ENCODE measurements at regions not wholly inside any gene's neighbourhood (a gene's known extent, or its start where the extent isn't known, plus 50 kb on each side); places are given as distances from the start of the nearest gene placed in this dataset.

DNA sequence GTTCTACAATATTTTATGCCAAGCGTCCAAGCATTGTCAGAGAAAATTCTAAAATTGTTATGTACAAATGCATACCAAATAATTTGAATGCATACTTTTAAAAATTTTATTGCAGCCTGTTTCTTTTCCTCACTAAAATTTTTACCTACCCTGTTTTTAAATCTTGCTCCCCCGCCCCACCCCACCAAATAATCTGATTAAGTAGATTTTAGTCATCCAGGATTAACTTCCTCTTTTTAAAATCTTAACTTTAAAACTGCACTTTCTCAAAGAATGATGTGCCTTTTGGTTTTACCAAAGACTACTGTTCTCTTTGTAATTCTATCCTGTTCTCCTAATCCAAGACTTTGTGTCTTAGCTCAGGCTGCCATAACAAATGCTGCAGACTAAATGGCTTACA lies 269.4 kb upstream of the FN1 start (continued):
- TF ChIP-seq, protein P1, sequence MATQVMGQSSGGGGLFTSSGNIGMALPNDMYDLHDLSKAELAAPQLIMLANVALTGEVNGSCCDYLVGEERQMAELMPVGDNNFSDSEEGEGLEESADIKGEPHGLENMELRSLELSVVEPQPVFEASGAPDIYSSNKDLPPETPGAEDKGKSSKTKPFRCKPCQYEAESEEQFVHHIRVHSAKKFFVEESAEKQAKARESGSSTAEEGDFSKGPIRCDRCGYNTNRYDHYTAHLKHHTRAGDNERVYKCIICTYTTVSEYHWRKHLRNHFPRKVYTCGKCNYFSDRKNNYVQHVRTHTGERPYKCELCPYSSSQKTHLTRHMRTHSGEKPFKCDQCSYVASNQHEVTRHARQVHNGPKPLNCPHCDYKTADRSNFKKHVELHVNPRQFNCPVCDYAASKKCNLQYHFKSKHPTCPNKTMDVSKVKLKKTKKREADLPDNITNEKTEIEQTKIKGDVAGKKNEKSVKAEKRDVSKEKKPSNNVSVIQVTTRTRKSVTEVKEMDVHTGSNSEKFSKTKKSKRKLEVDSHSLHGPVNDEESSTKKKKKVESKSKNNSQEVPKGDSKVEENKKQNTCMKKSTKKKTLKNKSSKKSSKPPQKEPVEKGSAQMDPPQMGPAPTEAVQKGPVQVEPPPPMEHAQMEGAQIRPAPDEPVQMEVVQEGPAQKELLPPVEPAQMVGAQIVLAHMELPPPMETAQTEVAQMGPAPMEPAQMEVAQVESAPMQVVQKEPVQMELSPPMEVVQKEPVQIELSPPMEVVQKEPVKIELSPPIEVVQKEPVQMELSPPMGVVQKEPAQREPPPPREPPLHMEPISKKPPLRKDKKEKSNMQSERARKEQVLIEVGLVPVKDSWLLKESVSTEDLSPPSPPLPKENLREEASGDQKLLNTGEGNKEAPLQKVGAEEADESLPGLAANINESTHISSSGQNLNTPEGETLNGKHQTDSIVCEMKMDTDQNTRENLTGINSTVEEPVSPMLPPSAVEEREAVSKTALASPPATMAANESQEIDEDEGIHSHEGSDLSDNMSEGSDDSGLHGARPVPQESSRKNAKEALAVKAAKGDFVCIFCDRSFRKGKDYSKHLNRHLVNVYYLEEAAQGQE (IDR thresholded peaks at IDR 0.05; ENCODE audit: borderline replicate concordance): no peak
- TF ChIP-seq SMC3 (conservative IDR thresholded peaks at IDR 0.05; ENCODE audit: poor library complexity): no peak
- no peak for TF ChIP-seq RAD21 (conservative IDR thresholded peaks at IDR 0.05)

DNA sequence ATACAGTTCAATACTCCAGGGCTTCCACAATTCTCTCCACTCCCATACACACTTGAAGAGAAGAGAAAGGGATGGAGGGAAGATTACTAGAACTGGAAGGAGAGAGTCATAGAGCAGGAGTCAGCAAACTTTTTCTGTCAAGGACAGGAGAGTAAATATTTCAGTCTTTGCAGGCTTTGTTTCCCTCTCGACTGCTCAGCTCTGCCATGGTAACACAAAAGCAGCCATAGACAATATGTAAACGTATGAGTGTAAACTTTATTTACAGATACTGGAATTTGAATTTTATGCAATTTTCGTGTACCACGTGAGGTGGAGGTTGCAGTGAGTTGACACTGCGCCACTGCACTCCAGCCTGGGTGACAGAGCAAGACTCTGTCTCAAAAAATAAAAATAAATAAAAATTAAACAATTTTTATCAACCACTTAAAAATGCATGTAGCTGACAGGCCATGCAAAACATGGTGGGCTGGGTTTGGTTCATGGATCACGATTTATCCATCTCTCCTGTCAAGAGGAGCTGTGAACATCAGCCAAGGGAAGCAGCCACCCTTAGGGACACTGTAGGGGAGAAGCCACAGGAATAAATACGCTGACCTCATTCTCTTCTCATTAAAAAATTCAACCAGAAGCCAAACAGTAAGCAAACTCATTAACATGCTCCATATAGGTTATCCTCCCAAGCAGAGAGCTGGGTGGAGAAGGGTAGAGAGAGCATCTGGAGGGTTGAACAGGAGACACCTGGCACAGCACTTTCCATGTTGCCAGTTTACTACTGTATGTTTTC lies 266.4 kb upstream of the FN1 start:
- Histone ChIP-seq H3K4me2 (ENCODE audit: low read length) (no peak overlapping the region), H3K9ac (ENCODE audit: low read length) (no peak overlapping the region), H3K27me3 (ENCODE audit: insufficient read depth, low read depth, low read length) (no peaks in the 10 kb centered on the region), H2AFZ (ENCODE audit: low read depth, low read length) (no peak overlapping the region), H4K20me1 (ENCODE audit: insufficient read depth) (no peaks in the 10 kb centered on the region), H3K27ac (ENCODE audit: low read length) (no peak overlapping the region), H3K4me3 (ENCODE audit: low read length) (no peak overlapping the region), H3K9me3 (ENCODE audit: low read length) (no peaks in the 10 kb centered on the region), H3K79me2 (replicated peaks; ENCODE audit: insufficient read depth, low read length) (no peaks in the 10 kb centered on the region), H3K36me3 (ENCODE audit: insufficient read depth, low read length) (no peaks in the 10 kb centered on the region), H3K9me2 (ENCODE audit: insufficient read depth, low read length) (no peaks in the 10 kb centered on the region), H3F3A (ENCODE audit: insufficient read depth, low read length, poor library complexity, severe bottlenecking) (no peaks in the 10 kb centered on the region)
- TF ChIP-seq, protein P2, sequence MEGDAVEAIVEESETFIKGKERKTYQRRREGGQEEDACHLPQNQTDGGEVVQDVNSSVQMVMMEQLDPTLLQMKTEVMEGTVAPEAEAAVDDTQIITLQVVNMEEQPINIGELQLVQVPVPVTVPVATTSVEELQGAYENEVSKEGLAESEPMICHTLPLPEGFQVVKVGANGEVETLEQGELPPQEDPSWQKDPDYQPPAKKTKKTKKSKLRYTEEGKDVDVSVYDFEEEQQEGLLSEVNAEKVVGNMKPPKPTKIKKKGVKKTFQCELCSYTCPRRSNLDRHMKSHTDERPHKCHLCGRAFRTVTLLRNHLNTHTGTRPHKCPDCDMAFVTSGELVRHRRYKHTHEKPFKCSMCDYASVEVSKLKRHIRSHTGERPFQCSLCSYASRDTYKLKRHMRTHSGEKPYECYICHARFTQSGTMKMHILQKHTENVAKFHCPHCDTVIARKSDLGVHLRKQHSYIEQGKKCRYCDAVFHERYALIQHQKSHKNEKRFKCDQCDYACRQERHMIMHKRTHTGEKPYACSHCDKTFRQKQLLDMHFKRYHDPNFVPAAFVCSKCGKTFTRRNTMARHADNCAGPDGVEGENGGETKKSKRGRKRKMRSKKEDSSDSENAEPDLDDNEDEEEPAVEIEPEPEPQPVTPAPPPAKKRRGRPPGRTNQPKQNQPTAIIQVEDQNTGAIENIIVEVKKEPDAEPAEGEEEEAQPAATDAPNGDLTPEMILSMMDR (IDR thresholded peaks at IDR 0.05; ENCODE audit: poor library complexity, severe bottlenecking): no peak
- TF ChIP-seq SMC3 (conservative IDR thresholded peaks at IDR 0.05; ENCODE audit: poor library complexity) (no peak), TAF1 (IDR thresholded peaks at IDR 0.05; ENCODE audit: low read depth) (no peak), POLR2AphosphoS5 (IDR thresholded peaks at IDR 0.05) (no peak), EZH2 (IDR thresholded peaks at IDR 0.05; ENCODE audit: borderline replicate concordance, insufficient read depth, low read length, poor library complexity, severe bottlenecking) (no peak)

DNA sequence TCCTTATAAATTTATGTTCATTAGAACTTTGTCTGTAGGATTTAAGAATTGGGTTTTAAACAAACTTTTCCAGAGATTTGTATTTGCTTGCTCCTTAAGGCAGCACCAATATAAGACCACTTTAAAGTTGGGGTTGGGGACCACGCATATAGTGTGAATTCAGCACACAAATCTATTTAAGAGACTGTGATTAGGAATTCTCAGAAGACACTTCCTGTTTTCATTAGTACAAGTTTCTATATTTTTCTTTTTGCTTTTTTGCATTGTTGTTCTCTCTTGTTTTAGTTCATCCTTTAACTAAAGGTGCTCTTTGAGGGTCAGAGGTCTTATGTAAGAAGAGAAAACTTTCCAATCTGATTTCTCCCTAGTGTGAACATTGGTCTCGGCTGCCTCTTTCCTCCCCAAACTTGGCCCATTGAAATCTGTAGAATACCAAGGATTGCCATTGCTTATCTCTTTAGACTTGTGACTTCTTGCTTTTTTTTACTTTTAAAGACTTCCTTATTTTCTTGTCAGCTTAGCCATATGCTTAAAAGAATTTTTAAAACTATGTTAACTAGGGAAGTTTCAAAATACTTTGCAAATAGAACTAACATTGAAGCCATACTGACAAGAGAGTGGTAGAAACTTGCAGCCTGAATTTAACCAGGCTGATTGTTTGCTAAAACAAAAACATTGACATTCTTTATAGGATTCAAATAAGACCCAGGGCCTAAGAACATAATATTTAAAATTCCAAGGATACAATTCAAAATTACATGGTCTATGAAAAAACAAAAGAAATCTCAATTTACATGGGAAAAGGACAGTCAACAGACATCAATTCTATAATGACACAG lies 264.1 kb upstream of the FN1 start:
- no peaks in the 10 kb centered on the region for H3K9me3 ChIP-seq (ENCODE audit: low read length)
- no peak overlapping the region for H2AFZ ChIP-seq (ENCODE audit: low read depth, low read length)
- H3K36me3 ChIP-seq (ENCODE audit: insufficient read depth, low read length): no peaks in the 10 kb centered on the region
- no peaks in the 10 kb centered on the region for H3F3A ChIP-seq (ENCODE audit: insufficient read depth, low read length, poor library complexity, severe bottlenecking)
- H3K4me3 ChIP-seq (ENCODE audit: low read length): no peak overlapping the region
- H3K27ac ChIP-seq (ENCODE audit: low read length): no peak overlapping the region
- H3K9ac ChIP-seq (ENCODE audit: low read length): no peak overlapping the region
- H3K27me3 ChIP-seq (ENCODE audit: insufficient read depth, low read depth, low read length): no peaks in the 10 kb centered on the region
- no peaks in the 10 kb centered on the region for H4K20me1 ChIP-seq (ENCODE audit: insufficient read depth)
- no peak overlapping the region for H3K4me2 ChIP-seq (ENCODE audit: low read length)
- TF ChIP-seq SMC3 (conservative IDR thresholded peaks at IDR 0.05; ENCODE audit: poor library complexity) (no peak), EZH2 (IDR thresholded peaks at IDR 0.05; ENCODE audit: borderline replicate concordance, insufficient read depth, low read length, poor library complexity, severe bottlenecking) (no peak), POLR2AphosphoS5 (IDR thresholded peaks at IDR 0.05) (no peak), RAD21 (conservative IDR thresholded peaks at IDR 0.05) (no peak), MXI1 (conservative IDR thresholded peaks at IDR 0.05; ENCODE audit: poor library complexity, severe bottlenecking) (no peak), TAF1 (IDR thresholded peaks at IDR 0.05; ENCODE audit: low read depth) (no peak), EP300 (conservative IDR thresholded peaks at IDR 0.05; ENCODE audit: poor library complexity, severe bottlenecking) (no peak)
- TF ChIP-seq, protein P2 (IDR thresholded peaks at IDR 0.05; ENCODE audit: poor library complexity, severe bottlenecking): no peak
- TF ChIP-seq, protein P1 (IDR thresholded peaks at IDR 0.05; ENCODE audit: borderline replicate concordance): no peak
- H3K79me2 ChIP-seq (replicated peaks; ENCODE audit: insufficient read depth, low read length): no peaks in the 10 kb centered on the region
- H3K9me2 ChIP-seq (ENCODE audit: insufficient read depth, low read length): no peaks in the 10 kb centered on the region

All from neural cell (in vitro differentiated cells).